SK-N-SH (cell line): ENCODE measurements at regions not wholly inside any gene's neighbourhood (a gene's known extent, or its start where the extent isn't known, plus 50 kb on each side); places are given as distances from the start of the nearest gene placed in this dataset.

Source experiments
- CTCF ChIA-PET: fragments of 300-600, 350-600 bp; formaldehyde crosslinking; extraction: SDS; loops from one replicate; lab custom pipeline; 2021; lab: Yijun Ruan, JAX
- POLR2A ChIA-PET: fragments of 350-600 bp; sonication (Branson Sonifier 250); formaldehyde crosslinking; extraction: SDS; loops from one replicate; lab custom pipeline; 2020; ENCODE audit warnings: antibody characterized with exemption, inconsistent platforms; lab: Yijun Ruan, JAX
- DNase-seq: peaks from one replicate; pipeline ENCODE4 v3.0.0; 2012
- H2AFZ ChIP-seq: fragments of 200-600 bp; sonication (generic); 2 replicates; pipeline ENCODE4 v1.8.1; 2016; ENCODE audit warnings: antibody characterized with exemption, mild to moderate bottlenecking, low read depth
- H3F3A ChIP-seq: fragments of 200-600 bp; sonication (generic); replicated peaks from 2 replicates; pipeline ENCODE3; 2016; ENCODE audit warnings: antibody characterized with exemption, mild to moderate bottlenecking; ENCODE audit not compliant: insufficient read depth
- H3K27ac ChIP-seq, 2 experiments: fragments of 200-500 bp in 1 of 2; fragments of 200-600 bp in 1 of 2; sonication (Bioruptor generic) in 1 of 2; sonication (generic), shearing (Covaris generic) in 1 of 2; 2 replicates each; pipeline versions ENCODE4 v1.5.1 to v1.6.1; 2014 to 2016; ENCODE audit warnings: low read depth in 2 of 2, inconsistent platforms in 1 of 2, low read length in 1 of 2, mild to moderate bottlenecking in 1 of 2, mixed read lengths in 1 of 2
- H3K27me3 ChIP-seq: fragments of 200-600 bp; sonication (generic), shearing (Covaris generic); 2 replicates; pipeline ENCODE4 v1.6.1; 2016; ENCODE audit warnings: mixed run types; ENCODE audit not compliant: insufficient read depth
- H3K36me3 ChIP-seq, 2 experiments: fragments of 200-500 bp in 1 of 2; fragments of 200-600 bp in 1 of 2; sonication (Bioruptor generic) in 1 of 2; sonication (generic) in 1 of 2; replicated peaks in 1 of 2; 2 replicates each; pipeline versions ENCODE3 to v1.5.1; 2014 to 2016; ENCODE audit warnings: low read length in 1 of 2, mild to moderate bottlenecking in 1 of 2; ENCODE audit not compliant: insufficient read depth in 2 of 2, control insufficient read depth in 1 of 2
- H3K4me1 ChIP-seq, 2 experiments: fragments of 200-500 bp in 1 of 2; fragments of 200-600 bp in 1 of 2; sonication (Bioruptor generic) in 1 of 2; sonication (generic), shearing (Covaris generic) in 1 of 2; 2 replicates each; pipeline versions ENCODE4 v1.5.1 to v1.6.1; 2014 to 2016; ENCODE audit warnings: low read depth in 1 of 2, low read length in 1 of 2, mixed run types in 1 of 2; ENCODE audit not compliant: insufficient read depth in 2 of 2, control insufficient read depth in 1 of 2
- H3K4me2 ChIP-seq: fragments of 200-600 bp; sonication (generic), shearing (Covaris generic); 2 replicates; pipeline ENCODE4 v1.6.1; 2017; ENCODE audit warnings: mixed run types
- H3K4me3 ChIP-seq, 2 experiments: fragments of 200-500 bp in 1 of 2; fragments of 200-600 bp in 1 of 2; sonication (Bioruptor generic) in 1 of 2; sonication (generic), shearing (Covaris generic) in 1 of 2; 2 replicates each; pipeline versions ENCODE4 v1.5.1 to v1.8.1; 2014 to 2016; ENCODE audit warnings: low read depth in 2 of 2, inconsistent platforms in 1 of 2, low read length in 1 of 2, mild to moderate bottlenecking in 1 of 2, mixed read lengths in 1 of 2, moderate library complexity in 1 of 2
- H3K79me2 ChIP-seq: fragments of 200-600 bp; sonication (generic); 2 replicates; pipeline ENCODE4 v1.8.1; 2017; ENCODE audit warnings: mild to moderate bottlenecking; ENCODE audit not compliant: insufficient read depth
- H3K9ac ChIP-seq: fragments of 200-600 bp; sonication (generic); 2 replicates; pipeline ENCODE4 v1.6.1; 2017; ENCODE audit warnings: mixed run types
- H3K9me2 ChIP-seq: fragments of 200-600 bp; sonication (generic); 2 replicates; pipeline ENCODE4 v1.6.1; 2017; ENCODE audit warnings: mixed run types
- H3K9me3 ChIP-seq: fragments of 200-600 bp; sonication (generic); 2 replicates; pipeline ENCODE4 v1.6.1; 2017; ENCODE audit warnings: mixed run types, mild to moderate bottlenecking, moderate library complexity
- H4K20me1 ChIP-seq: fragments of 200-600 bp; sonication (generic); 2 replicates; pipeline ENCODE4 v1.6.1; 2017; ENCODE audit warnings: mild to moderate bottlenecking, mixed run types; ENCODE audit not compliant: insufficient read depth
- ELF1 ChIP-seq: IDR thresholded peaks from 2 replicates; pipeline ENCODE4 v1.4.0; 2012
- GATA2 ChIP-seq: sonication (generic); formaldehyde crosslinking; IDR thresholded peaks from 2 replicates; pipeline ENCODE4 v1.5.0; 2020; ENCODE audit warnings: mild to moderate bottlenecking, missing genetic modification reagents
- IRF3 ChIP-seq: fragments of 150-350 bp; IDR thresholded peaks from 2 replicates; pipeline ENCODE4 v1.6.1; 2016; ENCODE audit warnings: mild to moderate bottlenecking, low read depth, low read length
- MXI1 ChIP-seq: IDR thresholded peaks from 2 replicates; pipeline ENCODE4 v1.6.1; 2012; ENCODE audit warnings: mild to moderate bottlenecking, low read depth, low read length, improper control_type of control experiment
- RAD21 ChIP-seq: IDR thresholded peaks from 2 replicates; pipeline ENCODE4 v1.6.1; 2012; ENCODE audit warnings: mild to moderate bottlenecking, low read length
- REST ChIP-seq: IDR thresholded peaks from 2 replicates; pipeline ENCODE4 v1.6.1; 2012; ENCODE audit warnings: mild to moderate bottlenecking, low read depth, low read length, moderate library complexity
- SIN3A ChIP-seq: IDR thresholded peaks from 2 replicates; pipeline ENCODE4 v1.6.1; 2012; ENCODE audit warnings: low read depth, mild to moderate bottlenecking, low read length, moderate library complexity, borderline replicate concordance
- TCF12 ChIP-seq: IDR thresholded peaks from 2 replicates; pipeline ENCODE4 v1.4.0; 2012
- USF2 ChIP-seq: fragments of 150-350 bp; IDR thresholded peaks from 2 replicates; pipeline ENCODE4 v1.6.1; 2017; ENCODE audit warnings: antibody characterized with exemption, low read length, low read depth, borderline replicate concordance
- ZBTB33 ChIP-seq: IDR thresholded peaks from 2 replicates; pipeline ENCODE4 v1.4.0; 2012; ENCODE audit warnings: low read depth, borderline replicate concordance

- no peaks in the 10 kb centered on the region for H3K36me3 ChIP-seq
- no peak for TF ChIP-seq SIN3A
- no peak for TF ChIP-seq REST
- no peak for TF ChIP-seq MXI1
- no peak for TF ChIP-seq USF2
- TF ChIP-seq IRF3, result no peak
- TF ChIP-seq ELF1, result no peak
- no peak for TF ChIP-seq TCF12
- no peak for TF ChIP-seq RAD21
- TF ChIP-seq ZBTB33, result no peak
- TF ChIP-seq GATA2 (CRISPR knock-in tag), result no peak
- TF ChIP-seq, all 33 proteins: peak for 0
- Histone ChIP-seq H3K9me2 (no peaks in the 10 kb centered on the region), H3K27ac (no peak overlapping the region), H2AFZ (no peak overlapping the region), H3F3A (no peaks in the 10 kb centered on the region), H3K4me2 (no peak overlapping the region), H3K4me1 (no peaks in the 10 kb centered on the region), H4K20me1 (no peaks in the 10 kb centered on the region), H3K79me2 (no peaks in the 10 kb centered on the region), H3K4me3 (no peak overlapping the region), H3K9ac (no peak overlapping the region), H3K27me3 (no peaks in the 10 kb centered on the region), H3K9me3 (no peaks in the 10 kb centered on the region)
- DNase-seq, result no peak
- ChIA-PET POLR2A (no interaction called here), CTCF (no interaction called here)
Measured at GRCh38 chr2:226354434-226354833, 445.2 kb downstream of the IRS1 start.
